HCT116 (cell line): ENCODE measurements at regions not wholly inside any gene's neighbourhood (a gene's known extent, or its start where the extent isn't known, plus 50 kb on each side); places are given as distances from the start of the nearest gene placed in this dataset.

Experiments used
- ATAC-seq: fragments of 200-7000 bp; cut with Tn5 transposase; 2 replicates; pipeline ENCODE4 v1.9.1; 2020; ENCODE audit warnings: mild to moderate bottlenecking, moderate library complexity
- BruUV-seq: library from RNA; stranded (reverse); fragments of 400-500 nt; replicated peaks from 2 replicates; lab custom pipeline; 2021; lab: Mats Ljungman, UMichigan
- CTCF ChIA-PET: fragments of 300-600 bp; sonication (Branson Sonifier 250); formaldehyde crosslinking; loops from one replicate; lab custom pipeline; 2021; ENCODE audit warnings: antibody characterized with exemption; lab: Charles Lee
- POLR2A ChIA-PET: fragments of 300-600, 350-600 bp; sonication (Branson Sonifier 250); formaldehyde crosslinking; loops from one replicate; lab custom pipeline; 2021; ENCODE audit warnings: antibody characterized with exemption; lab: Charles Lee
- RAD21 ChIA-PET, 2 experiments: fragments of 300-600 bp; sonication (Branson Sonifier 250); formaldehyde crosslinking; loops; one replicate each; lab custom pipeline; 2023; ENCODE audit warnings: low total read pairs in 2 of 2; ENCODE audit not compliant: uncharacterized antibody in 2 of 2, unreplicated experiment in 2 of 2, low non-redundant PET in 1 of 2; lab: Charles Lee
- DNase-seq: peaks from one replicate; pipeline ENCODE4 v3.0.0-alpha.2; 2010; ENCODE audit warnings: low read depth, low spot score
- H2AFZ ChIP-seq: fragments of 200-600 bp; shearing (Covaris generic), sonication (generic); 2 replicates; pipeline ENCODE4 v1.6.1; 2017; ENCODE audit warnings: low read depth, mixed run types, mixed read lengths, antibody characterized with exemption, low read length; ENCODE audit not compliant: poor library complexity, severe bottlenecking
- H3K27ac ChIP-seq: 2 replicates; pipeline ENCODE4 v1.5.1; 2012; ENCODE audit warnings: low read depth, low read length
- H3K27me3 ChIP-seq: fragments of 200-600 bp; sonication (generic); 2 replicates; pipeline ENCODE4 v1.6.1; 2016; ENCODE audit warnings: mixed run types, low read length, mixed read lengths; ENCODE audit not compliant: insufficient read depth
- H3K36me3 ChIP-seq, 2 experiments: fragments of 200-500 bp in 1 of 2; fragments of 200-600 bp in 1 of 2; sonication (Bioruptor generic) in 1 of 2; sonication (generic) in 1 of 2; 2 replicates each; pipeline versions ENCODE4 v1.5.1 to v1.6.1; 2014 to 2016; ENCODE audit warnings: low read length in 2 of 2, inconsistent platforms in 1 of 2, mixed read lengths in 1 of 2, mixed run types in 1 of 2; ENCODE audit not compliant: insufficient read depth in 2 of 2, control insufficient read depth in 1 of 2
- H3K4me1 ChIP-seq, 2 experiments: fragments of 200-600 bp in 1 of 2; sonication (generic) in 1 of 2; 2 replicates each; pipeline versions ENCODE4 v1.5.1 to v1.6.1; 2012 to 2017; ENCODE audit warnings: low read length in 2 of 2, inconsistent platforms in 1 of 2, mild to moderate bottlenecking in 1 of 2, mixed read lengths in 1 of 2, mixed run types in 1 of 2, moderate library complexity in 1 of 2; ENCODE audit not compliant: insufficient read depth in 2 of 2, control insufficient read depth in 1 of 2
- H3K4me2 ChIP-seq: fragments of 200-600 bp; sonication (generic); 2 replicates; pipeline ENCODE4 v1.6.1; 2017; ENCODE audit warnings: mixed run types, low read length, mixed read lengths
- H3K4me3 ChIP-seq, 2 experiments: fragments of 200-600 bp in 1 of 2; sonication (generic) in 1 of 2; replicated peaks in 1 of 2; 2 replicates each; pipeline ENCODE4 v1.5.1; 2011 to 2016; ENCODE audit warnings: low read length in 2 of 2, control low read depth in 1 of 2, low read depth in 1 of 2, mild to moderate bottlenecking in 1 of 2, mixed read lengths in 1 of 2, mixed run types in 1 of 2
- H3K79me2 ChIP-seq: fragments of 200-600 bp; sonication (generic); 2 replicates; pipeline ENCODE4 v1.6.1; 2017; ENCODE audit warnings: mild to moderate bottlenecking, mixed run types, low read length, moderate library complexity, mixed read lengths; ENCODE audit not compliant: insufficient read depth
- H3K9ac ChIP-seq: fragments of 200-600 bp; sonication (generic); 2 replicates; pipeline ENCODE4 v1.6.1; 2016; ENCODE audit warnings: low read length, mixed read lengths
- H3K9me2 ChIP-seq: fragments of 200-600 bp; sonication (generic), shearing (Covaris generic); 2 replicates; pipeline ENCODE4 v1.6.1; 2017; ENCODE audit warnings: mixed run types, mild to moderate bottlenecking, moderate library complexity; ENCODE audit not compliant: insufficient read depth
- H3K9me3 ChIP-seq, 2 experiments: fragments of 200-500 bp in 1 of 2; fragments of 200-600 bp in 1 of 2; sonication (Bioruptor generic) in 1 of 2; sonication (generic) in 1 of 2; 2 replicates each; pipeline ENCODE4 v1.6.1; 2014 to 2017; ENCODE audit warnings: low read length in 2 of 2, mixed read lengths in 2 of 2, inconsistent platforms in 1 of 2, low read depth in 1 of 2, mild to moderate bottlenecking in 1 of 2, mixed run types in 1 of 2, moderate library complexity in 1 of 2; ENCODE audit not compliant: control insufficient read depth in 1 of 2, insufficient read depth in 1 of 2
- H4K20me1 ChIP-seq: fragments of 200-600 bp; sonication (generic), shearing (Covaris generic); 2 replicates; pipeline ENCODE4 v1.6.1; 2017; ENCODE audit warnings: mixed run types, mild to moderate bottlenecking, moderate library complexity; ENCODE audit not compliant: insufficient read depth
- CBX3 ChIP-seq: IDR thresholded peaks from 2 replicates; pipeline ENCODE4 v1.6.1; 2012; ENCODE audit warnings: low read depth
- CEBPB ChIP-seq: IDR thresholded peaks from 2 replicates; pipeline ENCODE4 v1.6.1; 2012; ENCODE audit warnings: low read depth
- EGR1 ChIP-seq: IDR thresholded peaks from 2 replicates; pipeline ENCODE4 v1.6.1; 2012; ENCODE audit warnings: low read depth
- ELF1 ChIP-seq: IDR thresholded peaks from 2 replicates; pipeline ENCODE4 v1.6.1; 2012; ENCODE audit warnings: low read depth, borderline replicate concordance
- JUND ChIP-seq: IDR thresholded peaks from 2 replicates; pipeline ENCODE4 v1.6.1; 2012
- MAX ChIP-seq: IDR thresholded peaks from 2 replicates; pipeline ENCODE4 v1.6.1; 2012
- REST ChIP-seq: IDR thresholded peaks from 2 replicates; pipeline ENCODE4 v1.6.1; 2012; ENCODE audit warnings: low read depth
- TCF7L2 ChIP-seq: IDR thresholded peaks from 2 replicates; pipeline ENCODE4 v1.7.0; 2011; ENCODE audit warnings: borderline replicate concordance, inconsistent platforms; ENCODE audit not compliant: insufficient read depth, insufficient read length; ENCODE audit errors: extremely low read depth
- ZNF274 ChIP-seq: fragments of 200-500 bp; sonication (Bioruptor generic); IDR thresholded peaks from 2 replicates; pipeline ENCODE4 v1.6.1; 2014; ENCODE audit warnings: mild to moderate bottlenecking, low read depth, low read length, inconsistent platforms
- intact Hi-C: fragments of 100-400 bp; cut with micrococcal nuclease; formaldehyde crosslinking; loops from 2 replicates; pipeline ENCODE4 v1.10.0; 2022

GRCh38 chr6:133187114-133187513, 54.0 kb upstream of the EYA4 start:
- peaks cover 28% of the 10 kb centered on the region for H3K27me3 ChIP-seq
- CTCF ChIA-PET: no interaction called here
- intact Hi-C loops: loop anchor here (5.0 to 10.0 kb wide), 5 partner anchors 225 to 908 kb away; no protein-coding TSS in a partner anchor

GRCh38 chr6:133187657-133188453, 53.3 kb upstream of the EYA4 start:
- Histone ChIP-seq H3K27me3 (peaks cover 28% of the 10 kb centered on the region), H3K9me3 (no peaks in the 10 kb centered on the region), H3K4me2 (no peak overlapping the region), H3K27ac (no peak overlapping the region), H3K79me2 (no peaks in the 10 kb centered on the region), H3K9ac (no peak overlapping the region), H2AFZ (no peak overlapping the region), H3K36me3 (no peaks in the 10 kb centered on the region), H3K4me3 (no peak overlapping the region), H3K4me1 (no peaks in the 10 kb centered on the region), H4K20me1 (no peaks in the 10 kb centered on the region), H3K9me2 (no peaks in the 10 kb centered on the region)
- CTCF ChIA-PET: no interaction called here
- intact Hi-C loops: loop anchor here (5.0 to 10.0 kb wide), 5 partner anchors 226 to 907 kb away; no protein-coding TSS in a partner anchor
- RAD21 ChIA-PET: no interaction called here
- DNase-seq (no peak), ATAC-seq (no peak)
- POLR2A ChIA-PET: no interaction called here
- no TSS peak for BruUV-seq
- no peak for TF ChIP-seq TCF7L2
- no peak for TF ChIP-seq REST
- TF ChIP-seq ZNF274: no peak

More at GRCh38 chr6:133187114-133187513, 54.0 kb upstream of the EYA4 start:
- DNase-seq: no peak
- POLR2A ChIA-PET: no interaction called here
- BruUV-seq: no TSS peak
- H3K9me3 ChIP-seq: no peaks in the 10 kb centered on the region
- H3K9me2 ChIP-seq: no peaks in the 10 kb centered on the region
- no peak overlapping the region for H3K9ac ChIP-seq
- no peaks in the 10 kb centered on the region for H3K36me3 ChIP-seq
- no peaks in the 10 kb centered on the region for H4K20me1 ChIP-seq
- RAD21 ChIA-PET: no interaction called here
- no peak overlapping the region for H3K4me2 ChIP-seq
- H3K4me1 ChIP-seq: no peaks in the 10 kb centered on the region
- no peak overlapping the region for H3K27ac ChIP-seq
- no peak for ATAC-seq
- H3K4me3 ChIP-seq: no peak overlapping the region
- no peak overlapping the region for H2AFZ ChIP-seq
- TF ChIP-seq TCF7L2 (no peak), ZNF274 (no peak), MAX (no peak), CBX3 (no peak), EGR1 (no peak), JUND (no peak), ELF1 (no peak), CEBPB (no peak)
- no peaks in the 10 kb centered on the region for H3K79me2 ChIP-seq
